Liver (tissue), 8 donors: ENCODE measurements at regions not wholly inside any gene's neighbourhood (a gene's known extent, or its start where the extent isn't known, plus 50 kb on each side); places are given as distances from the start of the nearest gene placed in this dataset.

Experiments
- DNase-seq: peaks from one replicate; pipeline ENCODE4 v3.0.0-alpha.2; 2017; ENCODE audit warnings: low spot score
- H3K27ac ChIP-seq, 2 donors: one replicate each; pipeline ENCODE4 v1.7.0; 2013; ENCODE audit warnings: inconsistent platforms in 2 of 2, low read length in 2 of 2, control low read depth in 1 of 2, low read depth in 1 of 2, mild to moderate bottlenecking in 1 of 2
- H3K27me3 ChIP-seq, 4 donors: one replicate each; pipeline versions ENCODE4 v1.6.1 to v1.7.0; 2013; ENCODE audit warnings: low read length in 3 of 4, inconsistent platforms in 1 of 4, mild to moderate bottlenecking in 1 of 4, moderate library complexity in 1 of 4; ENCODE audit not compliant: control insufficient read depth in 4 of 4, insufficient read depth in 4 of 4
- H3K36me3 ChIP-seq, 4 donors: one replicate each; pipeline versions ENCODE4 v1.6.1 to v1.7.0; 2013; ENCODE audit warnings: low read length in 3 of 4, mild to moderate bottlenecking in 3 of 4, low read depth in 1 of 4, moderate library complexity in 1 of 4; ENCODE audit not compliant: control insufficient read depth in 4 of 4, insufficient read depth in 3 of 4
- H3K4me1 ChIP-seq, 4 donors: one replicate each; pipeline versions ENCODE4 v1.6.1 to v1.7.0; 2013; ENCODE audit warnings: low read length in 3 of 4, mild to moderate bottlenecking in 3 of 4, moderate library complexity in 1 of 4; ENCODE audit not compliant: control insufficient read depth in 4 of 4, insufficient read depth in 4 of 4
- H3K4me3 ChIP-seq, 3 donors: one replicate each; pipeline versions ENCODE4 v1.6.1 to v1.7.0; 2013; ENCODE audit warnings: low read length in 3 of 3, control low read depth in 1 of 3, low read depth in 1 of 3, mild to moderate bottlenecking in 1 of 3
- H3K9ac ChIP-seq, 2 donors: one replicate each; pipeline ENCODE4 v1.7.0; 2013; ENCODE audit warnings: low read length in 2 of 2, mild to moderate bottlenecking in 2 of 2, moderate library complexity in 2 of 2, control low read depth in 1 of 2, low read depth in 1 of 2
- H3K9me3 ChIP-seq, 4 donors: one replicate each; pipeline versions ENCODE4 v1.6.1 to v1.7.0; 2013; ENCODE audit warnings: low read length in 3 of 4; ENCODE audit not compliant: control insufficient read depth in 4 of 4
- EGR1 ChIP-seq, 2 donors: IDR thresholded peaks; 2 replicates each; pipeline ENCODE4 v1.6.1; 2016 to 2018; ENCODE audit warnings: antibody characterized with exemption in 2 of 2, low read depth in 2 of 2
- FOXA1 ChIP-seq: IDR thresholded peaks from 2 replicates; pipeline ENCODE4 v1.6.1; 2016; ENCODE audit warnings: antibody characterized with exemption
- FOXA2 ChIP-seq: IDR thresholded peaks from 2 replicates; pipeline ENCODE4 v1.6.1; 2016; ENCODE audit warnings: antibody characterized with exemption
- HNF4G ChIP-seq: IDR thresholded peaks from 2 replicates; pipeline ENCODE4 v1.6.1; 2016; ENCODE audit warnings: antibody characterized with exemption
- JUND ChIP-seq, 2 donors: IDR thresholded peaks; 2 replicates each; pipeline ENCODE4 v1.6.1; 2016; ENCODE audit warnings: antibody characterized with exemption in 2 of 2
- RXRA ChIP-seq, 2 donors: IDR thresholded peaks; 2 replicates each; pipeline ENCODE4 v1.6.1; 2017 to 2018; ENCODE audit warnings: antibody characterized with exemption in 2 of 2, mild to moderate bottlenecking in 1 of 2
- SP1 ChIP-seq: IDR thresholded peaks from 2 replicates; pipeline ENCODE4 v1.6.1; 2018; ENCODE audit warnings: antibody characterized with exemption, mild to moderate bottlenecking
- TAF1 ChIP-seq: conservative IDR thresholded peaks from 2 replicates; pipeline ENCODE4 v1.6.1; 2016; ENCODE audit warnings: antibody characterized with exemption, mild to moderate bottlenecking
- YY1 ChIP-seq: IDR thresholded peaks from 2 replicates; pipeline ENCODE4 v1.6.1; 2016; ENCODE audit warnings: antibody characterized with exemption, mild to moderate bottlenecking
- WGBS: extraction: QIAGEN DNeasy Blood & Tissue Kit; methylation state at CpG from one replicate; pipeline ENCODE4 v1.1.7; 2013; 5-methylcytosine and 5-hydroxymethylcytosine counted together
- TF ChIP-seq, protein P1 (sequence below): IDR thresholded peaks from 2 replicates; pipeline ENCODE4 v1.6.1; 2016; ENCODE audit warnings: antibody characterized with exemption, mild to moderate bottlenecking
- TF ChIP-seq, protein P2 (sequence below): IDR thresholded peaks from 2 replicates; pipeline ENCODE4 v1.6.1; 2016; ENCODE audit warnings: antibody characterized with exemption
- TF ChIP-seq, protein P3 (sequence below): IDR thresholded peaks from 2 replicates; pipeline ENCODE4 v1.6.1; 2016; ENCODE audit warnings: antibody characterized with exemption
- TF ChIP-seq, protein P4 (sequence below): fragments of 150-350 bp; IDR thresholded peaks from 2 replicates; pipeline ENCODE4 v1.5.1; 2017; ENCODE audit warnings: improper control_type of control experiment, low read depth, low read length; ENCODE audit not compliant: missing input control
- donor health status: healthy.
- donor health status: healthy.
- donor health status: healthy.
- donor health status: healthy.
- donor health status: healthy.

DNA sequence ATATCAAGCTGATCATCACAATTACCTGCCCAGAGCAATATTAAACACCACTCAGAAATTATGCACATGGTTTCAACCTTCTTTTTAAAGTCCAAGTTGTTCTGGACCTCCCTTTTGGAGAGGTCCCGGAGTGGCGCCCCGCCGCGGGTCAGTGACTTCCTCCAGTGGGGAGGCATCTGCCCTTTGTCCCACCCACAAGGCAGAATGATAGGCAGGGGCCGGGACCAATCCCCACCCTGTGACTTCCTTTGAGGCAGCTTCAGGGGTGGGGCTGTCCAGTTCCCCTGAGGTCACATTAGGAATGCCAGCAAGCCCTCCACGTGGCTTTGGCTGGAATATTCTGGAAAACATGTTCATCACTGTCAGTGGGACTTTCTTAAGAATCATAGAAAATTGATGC is 207.0 kb downstream of the ANKRD60 start:
- WGBS = 71% methylated on average over 7 of the region's 7 CpGs
- H3K9me3 ChIP-seq = no peaks in the 10 kb centered on the region
- no peak for DNase-seq
- no peak overlapping the region for H3K9ac ChIP-seq
- peaks cover 0 to 2% (median under 1%) of the 10 kb centered on the region in 4 donors for H3K27me3 ChIP-seq
- no peak overlapping the region for H3K4me3 ChIP-seq
- TF ChIP-seq SP1 = no peak
- TF ChIP-seq, protein P1, sequence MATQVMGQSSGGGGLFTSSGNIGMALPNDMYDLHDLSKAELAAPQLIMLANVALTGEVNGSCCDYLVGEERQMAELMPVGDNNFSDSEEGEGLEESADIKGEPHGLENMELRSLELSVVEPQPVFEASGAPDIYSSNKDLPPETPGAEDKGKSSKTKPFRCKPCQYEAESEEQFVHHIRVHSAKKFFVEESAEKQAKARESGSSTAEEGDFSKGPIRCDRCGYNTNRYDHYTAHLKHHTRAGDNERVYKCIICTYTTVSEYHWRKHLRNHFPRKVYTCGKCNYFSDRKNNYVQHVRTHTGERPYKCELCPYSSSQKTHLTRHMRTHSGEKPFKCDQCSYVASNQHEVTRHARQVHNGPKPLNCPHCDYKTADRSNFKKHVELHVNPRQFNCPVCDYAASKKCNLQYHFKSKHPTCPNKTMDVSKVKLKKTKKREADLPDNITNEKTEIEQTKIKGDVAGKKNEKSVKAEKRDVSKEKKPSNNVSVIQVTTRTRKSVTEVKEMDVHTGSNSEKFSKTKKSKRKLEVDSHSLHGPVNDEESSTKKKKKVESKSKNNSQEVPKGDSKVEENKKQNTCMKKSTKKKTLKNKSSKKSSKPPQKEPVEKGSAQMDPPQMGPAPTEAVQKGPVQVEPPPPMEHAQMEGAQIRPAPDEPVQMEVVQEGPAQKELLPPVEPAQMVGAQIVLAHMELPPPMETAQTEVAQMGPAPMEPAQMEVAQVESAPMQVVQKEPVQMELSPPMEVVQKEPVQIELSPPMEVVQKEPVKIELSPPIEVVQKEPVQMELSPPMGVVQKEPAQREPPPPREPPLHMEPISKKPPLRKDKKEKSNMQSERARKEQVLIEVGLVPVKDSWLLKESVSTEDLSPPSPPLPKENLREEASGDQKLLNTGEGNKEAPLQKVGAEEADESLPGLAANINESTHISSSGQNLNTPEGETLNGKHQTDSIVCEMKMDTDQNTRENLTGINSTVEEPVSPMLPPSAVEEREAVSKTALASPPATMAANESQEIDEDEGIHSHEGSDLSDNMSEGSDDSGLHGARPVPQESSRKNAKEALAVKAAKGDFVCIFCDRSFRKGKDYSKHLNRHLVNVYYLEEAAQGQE = no peak
- TF ChIP-seq, protein P2, sequence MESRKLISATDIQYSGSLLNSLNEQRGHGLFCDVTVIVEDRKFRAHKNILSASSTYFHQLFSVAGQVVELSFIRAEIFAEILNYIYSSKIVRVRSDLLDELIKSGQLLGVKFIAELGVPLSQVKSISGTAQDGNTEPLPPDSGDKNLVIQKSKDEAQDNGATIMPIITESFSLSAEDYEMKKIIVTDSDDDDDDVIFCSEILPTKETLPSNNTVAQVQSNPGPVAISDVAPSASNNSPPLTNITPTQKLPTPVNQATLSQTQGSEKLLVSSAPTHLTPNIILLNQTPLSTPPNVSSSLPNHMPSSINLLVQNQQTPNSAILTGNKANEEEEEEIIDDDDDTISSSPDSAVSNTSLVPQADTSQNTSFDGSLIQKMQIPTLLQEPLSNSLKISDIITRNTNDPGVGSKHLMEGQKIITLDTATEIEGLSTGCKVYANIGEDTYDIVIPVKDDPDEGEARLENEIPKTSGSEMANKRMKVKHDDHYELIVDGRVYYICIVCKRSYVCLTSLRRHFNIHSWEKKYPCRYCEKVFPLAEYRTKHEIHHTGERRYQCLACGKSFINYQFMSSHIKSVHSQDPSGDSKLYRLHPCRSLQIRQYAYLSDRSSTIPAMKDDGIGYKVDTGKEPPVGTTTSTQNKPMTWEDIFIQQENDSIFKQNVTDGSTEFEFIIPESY = no peak
- no peak for TF ChIP-seq TAF1
- TF ChIP-seq FOXA2 = no peak
- TF ChIP-seq, protein P3, sequence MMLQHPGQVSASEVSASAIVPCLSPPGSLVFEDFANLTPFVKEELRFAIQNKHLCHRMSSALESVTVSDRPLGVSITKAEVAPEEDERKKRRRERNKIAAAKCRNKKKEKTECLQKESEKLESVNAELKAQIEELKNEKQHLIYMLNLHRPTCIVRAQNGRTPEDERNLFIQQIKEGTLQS = no peak
- no peak for TF ChIP-seq JUND (IDR thresholded peaks at IDR 0.05)
- no peak for TF ChIP-seq YY1
- TF ChIP-seq EGR1 (IDR thresholded peaks at IDR 0.05; ENCODE audit: low read depth in 2 of 2) = no peak
- TF ChIP-seq, protein P4, sequence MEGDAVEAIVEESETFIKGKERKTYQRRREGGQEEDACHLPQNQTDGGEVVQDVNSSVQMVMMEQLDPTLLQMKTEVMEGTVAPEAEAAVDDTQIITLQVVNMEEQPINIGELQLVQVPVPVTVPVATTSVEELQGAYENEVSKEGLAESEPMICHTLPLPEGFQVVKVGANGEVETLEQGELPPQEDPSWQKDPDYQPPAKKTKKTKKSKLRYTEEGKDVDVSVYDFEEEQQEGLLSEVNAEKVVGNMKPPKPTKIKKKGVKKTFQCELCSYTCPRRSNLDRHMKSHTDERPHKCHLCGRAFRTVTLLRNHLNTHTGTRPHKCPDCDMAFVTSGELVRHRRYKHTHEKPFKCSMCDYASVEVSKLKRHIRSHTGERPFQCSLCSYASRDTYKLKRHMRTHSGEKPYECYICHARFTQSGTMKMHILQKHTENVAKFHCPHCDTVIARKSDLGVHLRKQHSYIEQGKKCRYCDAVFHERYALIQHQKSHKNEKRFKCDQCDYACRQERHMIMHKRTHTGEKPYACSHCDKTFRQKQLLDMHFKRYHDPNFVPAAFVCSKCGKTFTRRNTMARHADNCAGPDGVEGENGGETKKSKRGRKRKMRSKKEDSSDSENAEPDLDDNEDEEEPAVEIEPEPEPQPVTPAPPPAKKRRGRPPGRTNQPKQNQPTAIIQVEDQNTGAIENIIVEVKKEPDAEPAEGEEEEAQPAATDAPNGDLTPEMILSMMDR = no peak
- no peak overlapping the region for H3K27ac ChIP-seq
- no peaks in the 10 kb centered on the region for H3K36me3 ChIP-seq
- H3K4me1 ChIP-seq = no peaks in the 10 kb centered on the region

DNA sequence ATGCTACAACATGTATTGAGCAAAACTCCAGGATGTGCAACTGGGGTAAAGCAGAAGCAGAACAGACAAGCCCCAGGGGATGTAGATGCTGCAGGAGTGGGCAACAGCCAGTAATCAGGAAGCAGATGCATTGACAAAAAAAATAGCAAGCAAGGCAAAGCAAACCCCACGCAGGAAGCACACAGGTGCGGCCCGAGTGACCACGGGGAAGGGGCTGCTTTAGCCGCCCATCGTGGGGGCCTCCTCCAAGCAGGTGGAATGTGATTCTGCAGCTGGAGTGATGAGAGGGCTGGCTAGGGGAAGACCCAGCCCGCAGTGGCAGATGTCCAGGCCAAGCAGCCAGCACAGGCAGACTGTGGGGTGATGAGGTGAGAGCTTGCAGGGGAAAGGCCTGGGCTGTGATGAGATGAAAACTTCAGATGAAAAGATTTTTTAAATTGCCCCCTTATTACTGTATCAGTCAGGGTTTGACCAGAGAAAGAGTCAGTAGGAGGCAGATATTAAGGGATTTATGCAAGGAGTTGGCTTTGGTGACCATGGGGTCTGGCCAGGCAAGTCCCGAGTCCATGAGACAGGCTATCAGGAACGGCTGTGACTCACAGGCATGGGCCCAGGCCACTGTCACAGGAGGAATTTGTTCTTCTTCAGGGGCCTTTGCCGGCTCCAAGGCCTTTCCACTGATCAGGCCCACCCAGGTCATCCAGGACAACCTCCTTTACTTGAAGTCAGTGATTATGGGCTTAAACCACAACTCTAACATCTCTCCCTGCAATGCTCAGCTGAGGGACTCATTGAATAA is 207.6 kb downstream of the ANKRD60 start:
- Histone ChIP-seq H3K36me3 (no peaks in the 10 kb centered on the region), H3K4me1 (no peaks in the 10 kb centered on the region), H3K4me3 (no peak overlapping the region), H3K9me3 (no peaks in the 10 kb centered on the region), H3K27ac (no peak overlapping the region), H3K27me3 (peaks cover 0 to 2% (median under 1%) of the 10 kb centered on the region in 4 donors), H3K9ac (no peak overlapping the region)
- 74% methylated on average over 10 of the region's 10 CpGs for WGBS
- no peak for DNase-seq
- no peak for TF ChIP-seq HNF4G
- TF ChIP-seq FOXA1 = no peak
- TF ChIP-seq, protein P1 = no peak
- no peak for TF ChIP-seq YY1
- TF ChIP-seq TAF1 = no peak
- TF ChIP-seq, protein P4 = no peak
- TF ChIP-seq RXRA (IDR thresholded peaks at IDR 0.05) = no peak
- no peak for TF ChIP-seq JUND (IDR thresholded peaks at IDR 0.05)
